ENCODE measurements at regions not wholly inside any gene's neighbourhood (a gene's known extent, or its start where the extent isn't known, plus 50 kb on each side); places are given as distances from the start of the nearest gene placed in this dataset.

- intact Hi-C loops (cut with DNase I; ENCODE audit: low total_unique reads), result no loop called here
- peaks cover 6 to 69% (median 29%) of the 10 kb centered on the region in 6 donors for H3K4me1 ChIP-seq
- 51 to 69% (median 63%) methylated on average over 6 of the region's 6 CpGs for WGBS, 5 donors
- H3K27ac ChIP-seq, result peak overlapping the region in 7 of 8 donors; percentile 38 to 82 (median 65)
- no peaks in the 10 kb centered on the region for H3K9me3 ChIP-seq
- H3K27me3 ChIP-seq (replicated peaks in 1 of 7), result peaks cover 0 to 4% (median 0%) of the 10 kb centered on the region in 7 donors
- no peaks in the 10 kb centered on the region for H3K36me3 ChIP-seq
- no peak overlapping the region for H3K4me3 ChIP-seq
- peak; percentile 82 for DNase-seq
- TF ChIP-seq POLR2AphosphoS5 (IDR thresholded peaks at IDR 0.05), result peak in 2 of 3 donors; percentile 72 to 73
- TF ChIP-seq POLR2A (IDR thresholded peaks at IDR 0.05), result no peak
- TF ChIP-seq, protein P1, sequence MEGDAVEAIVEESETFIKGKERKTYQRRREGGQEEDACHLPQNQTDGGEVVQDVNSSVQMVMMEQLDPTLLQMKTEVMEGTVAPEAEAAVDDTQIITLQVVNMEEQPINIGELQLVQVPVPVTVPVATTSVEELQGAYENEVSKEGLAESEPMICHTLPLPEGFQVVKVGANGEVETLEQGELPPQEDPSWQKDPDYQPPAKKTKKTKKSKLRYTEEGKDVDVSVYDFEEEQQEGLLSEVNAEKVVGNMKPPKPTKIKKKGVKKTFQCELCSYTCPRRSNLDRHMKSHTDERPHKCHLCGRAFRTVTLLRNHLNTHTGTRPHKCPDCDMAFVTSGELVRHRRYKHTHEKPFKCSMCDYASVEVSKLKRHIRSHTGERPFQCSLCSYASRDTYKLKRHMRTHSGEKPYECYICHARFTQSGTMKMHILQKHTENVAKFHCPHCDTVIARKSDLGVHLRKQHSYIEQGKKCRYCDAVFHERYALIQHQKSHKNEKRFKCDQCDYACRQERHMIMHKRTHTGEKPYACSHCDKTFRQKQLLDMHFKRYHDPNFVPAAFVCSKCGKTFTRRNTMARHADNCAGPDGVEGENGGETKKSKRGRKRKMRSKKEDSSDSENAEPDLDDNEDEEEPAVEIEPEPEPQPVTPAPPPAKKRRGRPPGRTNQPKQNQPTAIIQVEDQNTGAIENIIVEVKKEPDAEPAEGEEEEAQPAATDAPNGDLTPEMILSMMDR (IDR thresholded peaks at IDR 0.05 in 8 of 11, conservative IDR thresholded peaks at IDR 0.05 in 3 of 11), result no peak
These were observed 147.3 kb downstream of the CCDC34 start for GRCh38 chr11:27215471-27216269.

DNA sequence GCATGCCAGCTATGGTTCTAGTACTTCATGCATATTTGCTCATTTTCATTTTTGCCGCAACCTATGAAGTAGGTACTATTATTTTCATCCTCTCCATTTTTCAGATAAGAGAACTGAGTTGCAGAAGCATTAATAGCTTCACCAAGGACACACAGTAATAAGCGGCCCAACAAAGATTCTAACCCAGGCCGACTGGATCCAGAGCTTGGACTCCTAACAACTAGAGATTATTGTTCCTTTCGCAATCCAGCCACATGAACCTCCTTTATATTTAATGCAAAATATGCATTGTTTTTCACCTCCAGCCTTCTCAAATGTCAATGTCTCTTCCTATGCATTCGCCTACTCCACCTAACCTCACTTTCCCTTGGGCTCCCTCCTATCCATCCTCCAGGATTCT, 148.3 kb downstream of the CCDC34 start:
- intact Hi-C loops (cut with DNase I; ENCODE audit: low total_unique reads), result no loop called here
- H3K4me1 ChIP-seq, result peaks cover 6 to 70% (median 29%) of the 10 kb centered on the region in 6 donors
- peak overlapping the region in 5 of 8 donors; percentile 42 to 82 (median 76) for H3K27ac ChIP-seq
- peaks cover 0 to 4% (median 0%) of the 10 kb centered on the region in 7 donors for H3K27me3 ChIP-seq (replicated peaks in 1 of 7)
- DNase-seq, result no peak
- no peaks in the 10 kb centered on the region for H3K36me3 ChIP-seq
- 69 to 82% (median 73%) methylated on average over 5 of the region's 5 CpGs for WGBS, 5 donors
- no peaks in the 10 kb centered on the region for H3K9me3 ChIP-seq
- H3K4me3 ChIP-seq, result no peak overlapping the region
- TF ChIP-seq, protein P1 (IDR thresholded peaks at IDR 0.05 in 8 of 11, conservative IDR thresholded peaks at IDR 0.05 in 3 of 11), result no peak
- TF ChIP-seq POLR2AphosphoS5 (IDR thresholded peaks at IDR 0.05) (no peak), POLR2A (IDR thresholded peaks at IDR 0.05) (no peak)

- Histone ChIP-seq H3K4me1 (peaks cover 6 to 76% (median 29%) of the 10 kb centered on the region in 6 donors), H3K9me3 (no peaks in the 10 kb centered on the region), H3K27ac (peak overlapping the region in 5 of 8 donors; percentile 22 to 82 (median 49)), H3K4me3 (no peak overlapping the region), H3K27me3 (replicated peaks in 1 of 7) (peaks cover 0 to under 1% (median 0%) of the 10 kb centered on the region in 7 donors), H3K36me3 (no peaks in the 10 kb centered on the region)
- DNase-seq, result no peak
- intact Hi-C loops (cut with DNase I; ENCODE audit: low total_unique reads), result no loop called here
- TF ChIP-seq POLR2A (IDR thresholded peaks at IDR 0.05) (no peak), POLR2AphosphoS5 (IDR thresholded peaks at IDR 0.05) (no peak)
- TF ChIP-seq, protein P1 (IDR thresholded peaks at IDR 0.05 in 8 of 11, conservative IDR thresholded peaks at IDR 0.05 in 3 of 11), result no peak
- WGBS, 5 donors, result 27 to 69% (median 44%) methylated on average over 4 of the region's 4 CpGs
These were observed 149.8 kb downstream of the CCDC34 start for GRCh38 chr11:27213232-27213660.

DNA sequence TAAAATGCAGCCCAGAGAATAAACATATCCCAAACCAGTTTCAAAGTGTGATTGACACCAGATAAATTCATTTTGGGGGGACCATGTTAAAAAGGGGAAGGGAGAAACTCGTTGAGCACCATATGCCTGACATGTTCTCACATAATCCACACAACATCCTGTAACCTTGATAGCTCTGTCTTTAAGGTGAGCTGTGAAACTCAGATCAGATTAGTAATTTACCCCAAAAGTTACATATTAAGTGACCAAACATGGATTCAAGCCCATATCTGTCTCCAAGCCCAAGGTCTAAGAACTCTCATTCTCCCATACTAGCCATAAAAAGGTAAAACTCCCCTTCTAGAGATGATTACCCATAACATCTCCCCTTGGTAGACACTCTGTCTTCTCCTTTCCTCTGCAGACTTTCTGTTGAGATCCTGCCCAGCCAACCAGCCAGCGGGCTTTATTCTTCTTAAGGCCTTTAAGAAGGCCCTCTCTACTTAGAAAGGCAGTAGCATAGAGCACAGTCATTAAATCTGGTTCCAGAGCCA, 150.7 kb downstream of the CCDC34 start:
- Histone ChIP-seq H3K27me3 (replicated peaks in 1 of 7) (no peaks in the 10 kb centered on the region), H3K9me3 (no peaks in the 10 kb centered on the region)

More for the DNA sequence above, 150.7 kb downstream of the CCDC34 start:
- 60 to 83% (median 75%) methylated on average over 2 of the region's 2 CpGs for WGBS, 5 donors
- Histone ChIP-seq H3K27ac (peak overlapping the region in 1 of 8 donors; percentile 82), H3K36me3 (no peaks in the 10 kb centered on the region), H3K4me1 (peaks cover 6 to 68% (median 28%) of the 10 kb centered on the region in 6 donors), H3K4me3 (no peak overlapping the region)
- intact Hi-C loops (cut with DNase I; ENCODE audit: low total_unique reads), result no loop called here
- no peak for DNase-seq
- TF ChIP-seq, protein P1 (IDR thresholded peaks at IDR 0.05 in 8 of 11, conservative IDR thresholded peaks at IDR 0.05 in 3 of 11), result no peak
- TF ChIP-seq POLR2AphosphoS5 (IDR thresholded peaks at IDR 0.05), result no peak
- no peak for TF ChIP-seq POLR2A (IDR thresholded peaks at IDR 0.05)
